ENCODE measurements at regions not wholly inside any gene's neighbourhood (a gene's known extent, or its start where the extent isn't known, plus 50 kb on each side); places are given as distances from the start of the nearest gene placed in this dataset.

- no peak overlapping the region for H3K4me3 ChIP-seq (ENCODE audit: low read length)
- no peak for DNase-seq (ENCODE audit: low read depth)
- no peak for TF ChIP-seq CTCF (IDR thresholded peaks at IDR 0.05; ENCODE audit: insufficient read depth, low read depth, low read length, missing control alignments)
Measured at GRCh38 chr3:621714-622113, 425.2 kb downstream of the CHL1 start.

- DNase-seq (ENCODE audit: low read depth), result no peak
- no peak for TF ChIP-seq CTCF (IDR thresholded peaks at IDR 0.05; ENCODE audit: insufficient read depth, low read depth, low read length, missing control alignments)
Measured at GRCh38 chr3:622314-622713, 425.8 kb downstream of the CHL1 start.

GRCh38 chr3:623914-624545 lies 427.5 kb downstream of the CHL1 start:
- TF ChIP-seq CTCF (IDR thresholded peaks at IDR 0.05; ENCODE audit: insufficient read depth, low read depth, low read length, missing control alignments), result no peak
- DNase-seq (ENCODE audit: low read depth), result no peak
- H3K4me3 ChIP-seq (ENCODE audit: low read length), result no peak overlapping the region

More at GRCh38 chr3:622314-622713, 425.8 kb downstream of the CHL1 start:
- H3K4me3 ChIP-seq (ENCODE audit: low read length), result no peak overlapping the region

GRCh38 chr3:632571-633170 lies 436.1 kb downstream of the CHL1 start:
- peak; percentile 80 for DNase-seq (ENCODE audit: low read depth)
- TF ChIP-seq CTCF (IDR thresholded peaks at IDR 0.05; ENCODE audit: insufficient read depth, low read depth, low read length, missing control alignments), result peak; percentile 86
- H3K4me3 ChIP-seq (ENCODE audit: low read length), result no peak overlapping the region

GRCh38 chr3:634511-634910 lies 437.9 kb downstream of the CHL1 start:
- DNase-seq (ENCODE audit: low read depth), result no peak
- H3K4me3 ChIP-seq (ENCODE audit: low read length), result no peak overlapping the region
- no peak for TF ChIP-seq CTCF (IDR thresholded peaks at IDR 0.05; ENCODE audit: insufficient read depth, low read depth, low read length, missing control alignments)

GRCh38 chr3:635393-635792 lies 438.8 kb downstream of the CHL1 start:
- H3K4me3 ChIP-seq (ENCODE audit: low read length), result no peak overlapping the region
- no peak for DNase-seq (ENCODE audit: low read depth)
- no peak for TF ChIP-seq CTCF (IDR thresholded peaks at IDR 0.05; ENCODE audit: insufficient read depth, low read depth, low read length, missing control alignments)

GRCh38 chr3:643376-643775 lies 446.8 kb downstream of the CHL1 start:
- H3K4me3 ChIP-seq (ENCODE audit: low read length), result no peak overlapping the region
- DNase-seq (ENCODE audit: low read depth), result no peak
- TF ChIP-seq CTCF (IDR thresholded peaks at IDR 0.05; ENCODE audit: insufficient read depth, low read depth, low read length, missing control alignments), result no peak

Data from epithelial cell of esophagus (primary cell).